CD4-positive, alpha-beta memory T cell (primary cell): ENCODE measurements at regions not wholly inside any gene's neighbourhood (a gene's known extent, or its start where the extent isn't known, plus 50 kb on each side); places are given as distances from the start of the nearest gene placed in this dataset.

ENCODE experiments used
- CTCF ChIA-PET: fragments of 350-600 bp; sonication (Branson Sonifier 250); formaldehyde crosslinking; loops from one replicate; lab custom pipeline; 2021; ENCODE audit warnings: inconsistent platforms; ENCODE audit not compliant: partially characterized antibody; lab: Charles Lee
- POLR2A ChIA-PET: fragments of 350-600 bp; sonication (Branson Sonifier 250); formaldehyde crosslinking; loops from one replicate; lab custom pipeline; 2021; ENCODE audit not compliant: partially characterized antibody; lab: Charles Lee
- DNase-seq, 5 donors: peaks; one replicate each; pipeline versions ENCODE4 v3.0.0 to v3.0.0-alpha.2; 2020 to 2022; ENCODE audit warnings: mixed read lengths in 1 of 5
- H3K27ac ChIP-seq: one replicate; pipeline ENCODE4 v1.7.0; 2013; ENCODE audit warnings: low read depth, low read length
- H3K27me3 ChIP-seq: 2 replicates; pipeline ENCODE4 v1.7.0; 2013; ENCODE audit warnings: mild to moderate bottlenecking, low read length, moderate library complexity; ENCODE audit not compliant: insufficient read depth
- H3K36me3 ChIP-seq: 2 replicates; pipeline ENCODE4 v1.7.0; 2013; ENCODE audit warnings: mild to moderate bottlenecking, low read length, moderate library complexity; ENCODE audit not compliant: insufficient read depth
- H3K4me1 ChIP-seq: 2 replicates; pipeline ENCODE4 v1.7.0; 2013; ENCODE audit warnings: mild to moderate bottlenecking, low read length, moderate library complexity; ENCODE audit not compliant: insufficient read depth
- H3K4me3 ChIP-seq, 2 donors: one replicate each; pipeline ENCODE4 v1.7.0; 2013; ENCODE audit warnings: low read length in 2 of 2, mild to moderate bottlenecking in 1 of 2
- H3K9me3 ChIP-seq, 2 donors: one replicate each; pipeline ENCODE4 v1.7.0; 2013; ENCODE audit warnings: low read length in 2 of 2, control low read depth in 1 of 2; ENCODE audit not compliant: control insufficient read depth in 1 of 2
- H3K27ac Mint-ChIP-seq, 7 donors: one replicate each; pipeline ENCODE4 v1.8.0; 2020 to 2021; ENCODE audit warnings: mixed read lengths in 7 of 7, mild to moderate bottlenecking in 6 of 7, inconsistent platforms in 3 of 7, moderate library complexity in 3 of 7
- H3K27me3 Mint-ChIP-seq, 2 donors: one replicate each; pipeline ENCODE4 v1.8.0; 2020 to 2021; ENCODE audit warnings: mixed read lengths in 2 of 2
- H3K36me3 Mint-ChIP-seq, 2 donors: one replicate each; pipeline ENCODE4 v1.8.0; 2020 to 2021; ENCODE audit warnings: mixed read lengths in 2 of 2, inconsistent platforms in 1 of 2, mild to moderate bottlenecking in 1 of 2
- H3K4me1 Mint-ChIP-seq, 4 donors: one replicate each; pipeline ENCODE4 v1.8.0; 2020 to 2021; ENCODE audit warnings: mixed read lengths in 4 of 4, mild to moderate bottlenecking in 1 of 4
- H3K4me3 Mint-ChIP-seq, 8 donors: one replicate each; pipeline ENCODE4 v1.8.0; 2020 to 2021; ENCODE audit warnings: mixed read lengths in 8 of 8, mild to moderate bottlenecking in 7 of 8, moderate library complexity in 6 of 8, inconsistent platforms in 3 of 8
- H3K9me3 Mint-ChIP-seq, 8 donors: one replicate each; pipeline ENCODE4 v1.8.0; 2020 to 2021; ENCODE audit warnings: mixed read lengths in 8 of 8, mild to moderate bottlenecking in 5 of 8, inconsistent platforms in 3 of 8, moderate library complexity in 1 of 8
- intact Hi-C: fragments of 100-400 bp; cut with micrococcal nuclease; formaldehyde crosslinking; loops from one replicate; pipeline ENCODE4 v1.15.1; 2023

GRCh38 chr2:239583879-239584859, 183.3 kb upstream of the HDAC4 start:
- H3K4me3 ChIP-seq, result no peak overlapping the region
- ChIA-PET CTCF (no interaction called here), POLR2A (no interaction called here)

GRCh38 chr2:239583171-239583878, 182.5 kb upstream of the HDAC4 start:
- Mint-ChIP-seq H3K4me3 (no peak overlapping the region), H3K36me3 (no peaks in the 10 kb centered on the region), H3K9me3 (peaks cover 0 to 2% (median 0%) of the 10 kb centered on the region in 8 donors), H3K27ac (peak overlapping the region in 1 of 7 donors; percentile 22), H3K27me3 (no peaks in the 10 kb centered on the region), H3K4me1 (peaks cover 0 to 4% (median 0%) of the 10 kb centered on the region in 4 donors)
- H3K4me1 ChIP-seq, result no peaks in the 10 kb centered on the region
- intact Hi-C loops, result no loop called here
- no peaks in the 10 kb centered on the region for H3K9me3 ChIP-seq
- ChIA-PET POLR2A (no interaction called here), CTCF (no interaction called here)
- no peak overlapping the region for H3K4me3 ChIP-seq
- DNase-seq, result no peak
- no peaks in the 10 kb centered on the region for H3K27me3 ChIP-seq
- H3K36me3 ChIP-seq, result no peaks in the 10 kb centered on the region
- no peak overlapping the region for H3K27ac ChIP-seq

More at GRCh38 chr2:239583879-239584859, 183.3 kb upstream of the HDAC4 start:
- H3K36me3 Mint-ChIP-seq, result no peaks in the 10 kb centered on the region
- no peak overlapping the region for H3K27ac Mint-ChIP-seq
- no peaks in the 10 kb centered on the region for H3K36me3 ChIP-seq
- H3K4me1 ChIP-seq, result no peaks in the 10 kb centered on the region
- intact Hi-C loops, result no loop called here
- H3K9me3 Mint-ChIP-seq, result peaks cover 0 to 2% (median 0%) of the 10 kb centered on the region in 8 donors
- H3K4me1 Mint-ChIP-seq, result peaks cover 0 to 4% (median under 1%) of the 10 kb centered on the region in 4 donors
- no peaks in the 10 kb centered on the region for H3K27me3 ChIP-seq
- H3K9me3 ChIP-seq, result no peaks in the 10 kb centered on the region
- no peak overlapping the region for H3K4me3 Mint-ChIP-seq
- H3K27me3 Mint-ChIP-seq, result no peaks in the 10 kb centered on the region
- no peak for DNase-seq
- H3K27ac ChIP-seq, result no peak overlapping the region

- intact Hi-C loops, result no loop called here
- no peaks in the 10 kb centered on the region for H3K36me3 ChIP-seq
- H3K27me3 ChIP-seq, result no peaks in the 10 kb centered on the region
- Mint-ChIP-seq H3K36me3 (no peaks in the 10 kb centered on the region), H3K4me3 (no peak overlapping the region), H3K4me1 (peaks cover 0 to 1% (median 0%) of the 10 kb centered on the region in 4 donors), H3K9me3 (peaks cover 0 to 2% (median 0%) of the 10 kb centered on the region in 8 donors), H3K27ac (no peak overlapping the region), H3K27me3 (no peaks in the 10 kb centered on the region)
- CTCF ChIA-PET, result no interaction called here
- no peak overlapping the region for H3K4me3 ChIP-seq
- no peak overlapping the region for H3K27ac ChIP-seq
- H3K4me1 ChIP-seq, result no peaks in the 10 kb centered on the region
- H3K9me3 ChIP-seq, result no peaks in the 10 kb centered on the region
- no peak for DNase-seq
- POLR2A ChIA-PET, result no interaction called here
Observed at GRCh38 chr2:239582476-239582875, 181.7 kb upstream of the HDAC4 start.

DNA sequence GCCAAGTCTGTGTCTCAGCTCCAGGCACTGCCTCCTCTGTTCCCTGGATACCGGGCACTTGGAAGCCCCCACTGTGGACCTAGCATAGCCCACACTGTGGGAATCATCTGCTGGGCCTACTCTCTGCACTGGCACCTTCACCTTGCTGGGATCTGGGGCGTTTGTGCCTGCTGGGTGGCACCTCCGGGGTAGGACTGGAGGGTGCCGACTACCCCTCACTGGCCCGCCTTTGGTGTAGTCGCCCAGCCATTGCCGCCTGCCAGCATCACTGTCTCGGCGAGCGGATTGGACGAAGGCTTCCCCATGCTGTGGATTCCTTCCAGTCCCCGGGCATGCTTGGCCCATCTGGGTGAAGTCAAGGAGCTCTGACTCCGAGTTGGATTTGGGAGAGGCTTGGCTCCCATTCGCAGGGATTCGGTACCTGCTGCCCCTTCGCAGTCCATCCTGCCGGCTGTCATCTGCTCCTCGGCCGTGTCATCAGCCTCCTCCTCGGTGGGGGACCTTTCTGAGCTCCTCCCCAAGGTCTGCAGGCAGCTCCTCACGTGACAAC, 180.6 kb upstream of the HDAC4 start:
- Mint-ChIP-seq H3K4me3 (no peak overlapping the region), H3K27ac (no peak overlapping the region), H3K4me1 (peaks cover 0 to 1% (median 0%) of the 10 kb centered on the region in 4 donors), H3K27me3 (no peaks in the 10 kb centered on the region), H3K9me3 (peaks cover 0 to 2% (median 0%) of the 10 kb centered on the region in 8 donors), H3K36me3 (no peaks in the 10 kb centered on the region)
- no peak for DNase-seq
- H3K9me3 ChIP-seq, result no peaks in the 10 kb centered on the region
- H3K4me1 ChIP-seq, result no peaks in the 10 kb centered on the region
- intact Hi-C loops, result no loop called here
- H3K27ac ChIP-seq, result no peak overlapping the region
- H3K4me3 ChIP-seq, result no peak overlapping the region
- ChIA-PET POLR2A (no interaction called here), CTCF (no interaction called here)
- H3K36me3 ChIP-seq, result no peaks in the 10 kb centered on the region
- H3K27me3 ChIP-seq, result no peaks in the 10 kb centered on the region

GRCh38 chr2:239580199-239580527, 179.3 kb upstream of the HDAC4 start:
- DNase-seq, result no peak

GRCh38 chr2:239579524-239580198, 178.8 kb upstream of the HDAC4 start:
- Histone ChIP-seq H3K27ac (no peak overlapping the region), H3K4me1 (no peaks in the 10 kb centered on the region), H3K36me3 (no peaks in the 10 kb centered on the region), H3K27me3 (no peaks in the 10 kb centered on the region), H3K9me3 (no peaks in the 10 kb centered on the region), H3K4me3 (no peak overlapping the region)
- intact Hi-C loops, result no loop called here
- ChIA-PET CTCF (no interaction called here), POLR2A (no interaction called here)
- no peak for DNase-seq
- Mint-ChIP-seq H3K9me3 (peaks cover 0 to 2% (median 0%) of the 10 kb centered on the region in 8 donors), H3K27me3 (no peaks in the 10 kb centered on the region), H3K4me1 (peaks cover 0 to 1% (median 0%) of the 10 kb centered on the region in 4 donors), H3K27ac (peak overlapping the region in 1 of 7 donors; percentile 47), H3K4me3 (no peak overlapping the region), H3K36me3 (no peaks in the 10 kb centered on the region)

More at GRCh38 chr2:239580199-239580527, 179.3 kb upstream of the HDAC4 start:
- Mint-ChIP-seq H3K4me3 (no peak overlapping the region), H3K36me3 (no peaks in the 10 kb centered on the region), H3K27me3 (no peaks in the 10 kb centered on the region), H3K27ac (peak overlapping the region in 1 of 7 donors; percentile 30), H3K4me1 (peaks cover 0 to 1% (median 0%) of the 10 kb centered on the region in 4 donors), H3K9me3 (peaks cover 0 to 2% (median 0%) of the 10 kb centered on the region in 8 donors)
- Histone ChIP-seq H3K36me3 (no peaks in the 10 kb centered on the region), H3K27ac (no peak overlapping the region), H3K27me3 (no peaks in the 10 kb centered on the region), H3K4me3 (no peak overlapping the region), H3K9me3 (no peaks in the 10 kb centered on the region), H3K4me1 (no peaks in the 10 kb centered on the region)
- intact Hi-C loops, result no loop called here
- ChIA-PET CTCF (no interaction called here), POLR2A (no interaction called here)
